WERI-Rb-1 (cell line): ENCODE measurements at regions not wholly inside any gene's neighbourhood (a gene's known extent, or its start where the extent isn't known, plus 50 kb on each side); places are given as distances from the start of the nearest gene placed in this dataset.

ENCODE experiments used
- DNase-seq: peaks from one replicate; pipeline ENCODE4 v3.0.0-alpha.2; 2020
- H3K27ac ChIP-seq: fragments of 250-450 bp; sonication (Bioruptor Pico); 2 replicates; pipeline ENCODE4 v1.5.1; 2020; ENCODE audit warnings: mild to moderate bottlenecking, moderate library complexity
- H3K27me3 ChIP-seq: fragments of 250-450 bp; sonication (Bioruptor Pico); 2 replicates; pipeline ENCODE4 v1.5.1; 2021; ENCODE audit warnings: mild to moderate bottlenecking, low read depth, moderate library complexity; ENCODE audit not compliant: insufficient read depth, severe bottlenecking
- H3K36me3 ChIP-seq: fragments of 250-450 bp; sonication (Bioruptor Pico); 2 replicates; pipeline ENCODE4 v1.5.1; 2020; ENCODE audit warnings: mild to moderate bottlenecking, moderate library complexity
- H3K4me3 ChIP-seq: 2 replicates; pipeline ENCODE4 v1.5.1; 2011; ENCODE audit warnings: low read depth, mild to moderate bottlenecking, control low read depth, low read length
- H3K9me3 ChIP-seq: fragments of 250-450 bp; sonication (Bioruptor Pico); 2 replicates; pipeline ENCODE4 v1.5.1; 2021; ENCODE audit warnings: mild to moderate bottlenecking, moderate library complexity; ENCODE audit not compliant: severe bottlenecking
- TF ChIP-seq, protein P1 (sequence below): IDR thresholded peaks from 2 replicates; pipeline ENCODE4 v1.5.1; 2011; ENCODE audit warnings: low read depth, mild to moderate bottlenecking, control low read depth, inconsistent platforms, low read length

DNA sequence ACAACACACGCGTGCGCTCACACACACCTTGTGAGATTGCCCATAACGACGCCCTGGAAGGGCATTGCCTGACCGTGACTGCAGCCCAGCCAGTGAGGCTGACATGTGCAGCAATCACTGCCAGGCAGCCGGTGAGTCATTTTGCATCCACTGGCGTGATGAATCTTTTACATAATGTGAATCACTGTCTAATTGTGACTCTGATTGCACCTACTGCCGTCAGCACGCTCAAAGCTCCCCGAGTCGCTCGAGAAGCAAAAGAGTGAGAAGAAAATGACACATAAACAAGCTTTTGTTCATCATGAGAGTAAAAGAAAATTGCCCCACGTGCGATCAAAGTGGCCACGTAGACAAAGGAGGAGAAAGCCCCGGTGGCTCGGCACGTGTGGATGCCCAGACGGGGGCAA, 117.4 kb upstream of the PFKP start:
- Histone ChIP-seq H3K27me3 (no peaks in the 10 kb centered on the region), H3K4me3 (no peak overlapping the region), H3K36me3 (no peaks in the 10 kb centered on the region), H3K9me3 (no peaks in the 10 kb centered on the region), H3K27ac (no peak overlapping the region)
- TF ChIP-seq, protein P1, sequence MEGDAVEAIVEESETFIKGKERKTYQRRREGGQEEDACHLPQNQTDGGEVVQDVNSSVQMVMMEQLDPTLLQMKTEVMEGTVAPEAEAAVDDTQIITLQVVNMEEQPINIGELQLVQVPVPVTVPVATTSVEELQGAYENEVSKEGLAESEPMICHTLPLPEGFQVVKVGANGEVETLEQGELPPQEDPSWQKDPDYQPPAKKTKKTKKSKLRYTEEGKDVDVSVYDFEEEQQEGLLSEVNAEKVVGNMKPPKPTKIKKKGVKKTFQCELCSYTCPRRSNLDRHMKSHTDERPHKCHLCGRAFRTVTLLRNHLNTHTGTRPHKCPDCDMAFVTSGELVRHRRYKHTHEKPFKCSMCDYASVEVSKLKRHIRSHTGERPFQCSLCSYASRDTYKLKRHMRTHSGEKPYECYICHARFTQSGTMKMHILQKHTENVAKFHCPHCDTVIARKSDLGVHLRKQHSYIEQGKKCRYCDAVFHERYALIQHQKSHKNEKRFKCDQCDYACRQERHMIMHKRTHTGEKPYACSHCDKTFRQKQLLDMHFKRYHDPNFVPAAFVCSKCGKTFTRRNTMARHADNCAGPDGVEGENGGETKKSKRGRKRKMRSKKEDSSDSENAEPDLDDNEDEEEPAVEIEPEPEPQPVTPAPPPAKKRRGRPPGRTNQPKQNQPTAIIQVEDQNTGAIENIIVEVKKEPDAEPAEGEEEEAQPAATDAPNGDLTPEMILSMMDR, result no peak
- no peak for DNase-seq

- no peaks in the 10 kb centered on the region for H3K27me3 ChIP-seq
- TF ChIP-seq, protein P1, result no peak
- H3K9me3 ChIP-seq, result no peaks in the 10 kb centered on the region
- H3K36me3 ChIP-seq, result no peaks in the 10 kb centered on the region
- H3K27ac ChIP-seq, result no peak overlapping the region
- DNase-seq, result no peak
- no peak overlapping the region for H3K4me3 ChIP-seq
These were observed 118.0 kb upstream of the PFKP start for GRCh38 chr10:2949221-2949947.

- Histone ChIP-seq H3K4me3 (no peak overlapping the region), H3K9me3 (no peaks in the 10 kb centered on the region), H3K27me3 (no peaks in the 10 kb centered on the region), H3K36me3 (no peaks in the 10 kb centered on the region), H3K27ac (no peak overlapping the region)
- DNase-seq, result no peak
- TF ChIP-seq, protein P1, result no peak
These were observed 119.1 kb upstream of the PFKP start for GRCh38 chr10:2948127-2948854.

DNA sequence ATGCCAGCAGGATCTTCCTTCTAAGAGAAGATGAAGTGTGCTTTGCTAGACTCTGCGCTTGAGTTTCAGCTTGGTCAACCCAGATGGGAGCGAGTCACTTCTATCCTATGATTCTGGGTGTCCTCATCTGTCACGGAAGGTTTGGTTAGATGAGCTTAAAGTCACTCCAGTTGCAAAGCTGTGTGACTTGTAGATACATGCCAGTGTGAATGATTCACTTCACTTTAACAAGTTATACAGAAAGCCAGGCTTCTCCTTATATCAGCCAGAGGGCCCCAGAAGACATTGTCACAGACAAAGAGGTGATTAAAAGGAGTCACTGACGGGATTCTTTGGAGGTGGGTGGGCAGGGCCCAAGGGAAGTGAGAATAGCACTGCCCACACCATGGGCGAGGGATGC, 122.6 kb upstream of the PFKP start:
- DNase-seq, result no peak
- H3K9me3 ChIP-seq, result no peaks in the 10 kb centered on the region
- no peaks in the 10 kb centered on the region for H3K36me3 ChIP-seq
- no peak overlapping the region for H3K27ac ChIP-seq
- H3K27me3 ChIP-seq, result no peaks in the 10 kb centered on the region
- H3K4me3 ChIP-seq, result no peak overlapping the region
- TF ChIP-seq, protein P1, result no peak

DNA sequence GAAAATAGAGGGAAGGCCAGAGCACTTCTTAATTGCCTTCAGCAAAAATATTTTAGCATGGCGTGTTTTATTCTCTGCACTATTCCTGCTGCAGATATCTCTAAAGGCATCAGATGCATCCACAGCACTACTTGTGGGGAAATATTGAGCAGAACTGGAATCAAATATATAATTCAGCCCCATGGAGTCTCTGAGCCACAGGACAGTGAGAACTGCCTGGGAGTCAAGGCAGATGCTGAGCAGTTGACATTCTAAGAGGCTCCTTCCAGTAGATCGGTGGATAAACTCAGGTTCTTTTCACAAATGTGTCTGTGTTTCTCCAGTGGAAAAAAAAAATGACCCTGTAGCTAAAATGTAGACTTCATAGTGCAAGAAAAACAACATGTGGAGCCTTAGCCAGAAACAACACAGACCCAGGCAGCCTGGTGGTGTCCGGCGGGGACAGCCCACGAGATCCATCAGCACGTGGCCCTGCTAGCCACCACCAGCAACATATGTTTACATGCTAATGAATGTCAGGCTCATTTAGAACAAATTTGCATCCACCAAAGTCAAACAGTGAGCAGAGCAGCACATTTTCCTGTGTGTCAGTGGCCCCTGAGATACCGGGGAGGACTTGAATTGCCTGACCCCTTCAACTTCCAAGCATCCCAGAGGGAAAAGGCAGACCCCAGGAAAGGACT, 123.3 kb upstream of the PFKP start:
- TF ChIP-seq, protein P1, result no peak
- no peak for DNase-seq

More for the DNA sequence above, 123.3 kb upstream of the PFKP start:
- no peaks in the 10 kb centered on the region for H3K9me3 ChIP-seq
- no peak overlapping the region for H3K27ac ChIP-seq
- no peaks in the 10 kb centered on the region for H3K36me3 ChIP-seq
- H3K27me3 ChIP-seq, result no peaks in the 10 kb centered on the region
- H3K4me3 ChIP-seq, result no peak overlapping the region
